ENCODE measurements at regions not wholly inside any gene's neighbourhood (a gene's known extent, or its start where the extent isn't known, plus 50 kb on each side); places are given as distances from the start of the nearest gene placed in this dataset.

GRCh38 chr4:186013419-186014186 lies 55.4 kb upstream of the TLR3 start:
- TF ChIP-seq CTCF (conservative IDR thresholded peaks at IDR 0.05; ENCODE audit: low read depth, low read length) = no peak
- no peak for TF ChIP-seq EZH2 (IDR thresholded peaks at IDR 0.05; ENCODE audit: low read length, unreplicated experiment)

Data from PC-3 (cell line).